AG04449 (cell line): ENCODE measurements at regions not wholly inside any gene's neighbourhood (a gene's known extent, or its start where the extent isn't known, plus 50 kb on each side); places are given as distances from the start of the nearest gene placed in this dataset.

Experiments used
- CTCF ChIA-PET: fragments of 350-600 bp; formaldehyde crosslinking; extraction: SDS; loops from one replicate; lab custom pipeline; 2021; ENCODE audit warnings: antibody characterized with exemption; lab: Yijun Ruan, JAX
- POLR2A ChIA-PET: fragments of 400-600, 350-600 bp; formaldehyde crosslinking; extraction: SDS; loops from one replicate; lab custom pipeline; 2020; ENCODE audit warnings: antibody characterized with exemption, inconsistent platforms; lab: Yijun Ruan, JAX
- DNase-seq: peaks from one replicate; pipeline ENCODE4 v3.0.0-alpha.2; 2010; ENCODE audit warnings: low read depth, low spot score
- H3K4me3 ChIP-seq: 2 replicates; pipeline ENCODE4 v1.5.1; 2011; ENCODE audit warnings: low read depth, mild to moderate bottlenecking, control low read depth, low read length
- CTCF ChIP-seq: IDR thresholded peaks from one replicate; pipeline ENCODE4 v1.5.1; 2011; ENCODE audit warnings: mild to moderate bottlenecking, moderate library complexity, low read length, control low read depth, inconsistent platforms; ENCODE audit not compliant: insufficient read depth; ENCODE audit errors: missing control alignments

- POLR2A ChIA-PET: no interaction called here
- CTCF ChIA-PET: interaction anchor here (1.1 to 4.5 kb wide), 2 partner anchors 9 kb away, joined by 3 to 29 read pairs; no protein-coding TSS in a partner anchor
- no peak overlapping the region for H3K4me3 ChIP-seq
- TF ChIP-seq CTCF: no peak
- no peak for DNase-seq
These were observed 74.9 kb downstream of the FASLG start for GRCh38 chr1:172733815-172734214.

- CTCF ChIA-PET: no interaction called here
- POLR2A ChIA-PET: no interaction called here
- no peak for TF ChIP-seq CTCF
- H3K4me3 ChIP-seq: no peak overlapping the region
- DNase-seq: no peak
These were observed 79.5 kb downstream of the FASLG start for GRCh38 chr1:172738389-172738788.

GRCh38 chr1:172742599-172743500 is 83.9 kb downstream of the FASLG start:
- H3K4me3 ChIP-seq: no peak overlapping the region
- POLR2A ChIA-PET: no interaction called here
- no peak for DNase-seq
- CTCF ChIA-PET: interaction anchor here (0.7 to 7.5 kb wide), 56 partner anchors 10 to 1984 kb away, joined by 3 to 184 read pairs (median 4); partner anchors contain the start of genes CENPL, DARS2, PRDX6 and TNFSF4
- TF ChIP-seq CTCF: peak; percentile 33

- CTCF ChIA-PET: interaction anchor here (0.6 to 7.5 kb wide), 70 partner anchors 8 to 1999 kb away, joined by 3 to 184 read pairs (median 4); partner anchors contain the start of gene TNFSF4
- no peak overlapping the region for H3K4me3 ChIP-seq
- peak; percentile 61 for TF ChIP-seq CTCF
- POLR2A ChIA-PET: interaction anchor here (0.6 to 1.0 kb wide), 3 partner anchors 165 to 733 kb away, joined by 3 to 4 read pairs (median 4); no protein-coding TSS in a partner anchor
- DNase-seq: peak; percentile 40
These were observed 86.1 kb downstream of the FASLG start for GRCh38 chr1:172745014-172745413.

- POLR2A ChIA-PET: interaction anchor here (1.2 kb wide), 1 partner anchor 80 kb away, joined by 3 read pairs; no protein-coding TSS in a partner anchor
- DNase-seq: peak; percentile 96
- H3K4me3 ChIP-seq: no peak overlapping the region
- TF ChIP-seq CTCF: no peak
- CTCF ChIA-PET: interaction anchor here (1.0 to 7.5 kb wide), 12 partner anchors 9 to 1087 kb away, joined by 3 to 184 read pairs (median 4); no protein-coding TSS in a partner anchor
These were observed 87.4 kb downstream of the FASLG start for GRCh38 chr1:172746091-172746949.
